Activated naive CD4-positive, alpha-beta T cell treated with anti-CD3 and anti-CD28 coated beads, Interleukin-2, amount 10 ng/mL, durations not matched to agents 7 days and 5 days (primary cell): ENCODE measurements at regions not wholly inside any gene's neighbourhood (a gene's known extent, or its start where the extent isn't known, plus 50 kb on each side); places are given as distances from the start of the nearest gene placed in this dataset.
"Not testable (repeated sequence)": the region's sequence is repeated elsewhere in the genome, so short reads cannot be mapped to it uniquely, and the experiment has no call there.

Experiments used
- CTCF ChIA-PET: fragments of 350-600 bp; sonication (Branson Sonifier 250); formaldehyde crosslinking; loops from one replicate; lab custom pipeline; 2021; ENCODE audit warnings: antibody characterized with exemption; lab: Charles Lee
- DNase-seq: peaks from one replicate; pipeline ENCODE4 v3.0.0-alpha.2; 2020
- H3K27ac Mint-ChIP-seq: one replicate; pipeline ENCODE4 v1.8.0; 2021; ENCODE audit warnings: mild to moderate bottlenecking, moderate library complexity, mixed read lengths
- H3K27me3 Mint-ChIP-seq: one replicate; pipeline ENCODE4 v1.8.0; 2021; ENCODE audit warnings: mild to moderate bottlenecking, mixed read lengths
- H3K36me3 Mint-ChIP-seq: one replicate; pipeline ENCODE4 v1.8.0; 2021; ENCODE audit warnings: mixed read lengths
- H3K4me1 Mint-ChIP-seq: one replicate; pipeline ENCODE4 v1.8.0; 2021; ENCODE audit warnings: mixed read lengths
- H3K4me3 Mint-ChIP-seq: one replicate; pipeline ENCODE4 v1.8.0; 2021; ENCODE audit warnings: mild to moderate bottlenecking, moderate library complexity, mixed read lengths
- H3K9me3 Mint-ChIP-seq: one replicate; pipeline ENCODE4 v1.8.0; 2021; ENCODE audit warnings: mixed read lengths

DNA sequence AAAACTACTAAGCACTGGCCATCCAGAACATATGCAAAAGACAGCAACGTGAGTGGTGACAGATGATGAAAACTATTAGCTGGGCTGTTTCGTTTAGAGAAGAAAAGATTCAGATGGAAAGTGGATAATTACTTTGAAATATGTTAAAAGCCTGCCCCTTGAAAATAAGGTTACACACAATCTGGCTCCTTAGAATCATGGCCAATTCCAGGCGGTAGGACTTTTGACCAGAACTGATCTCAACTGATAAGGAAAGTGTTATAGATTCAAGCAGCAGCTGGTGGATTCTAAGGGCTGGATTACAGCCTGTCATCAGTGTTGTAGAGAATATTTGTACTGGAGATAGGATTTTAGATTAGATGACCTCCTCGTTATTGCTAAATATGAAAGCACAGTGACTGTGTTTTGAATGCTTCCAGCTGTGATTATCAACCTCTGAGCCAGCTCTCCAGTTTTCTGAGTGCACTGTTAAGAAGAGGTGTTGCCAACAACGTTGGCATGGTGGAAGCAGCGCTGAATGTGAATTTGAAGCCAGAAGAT lies 75.1 kb downstream of the KBTBD2 start:
- DNase-seq: not testable (repeated sequence)

DNA sequence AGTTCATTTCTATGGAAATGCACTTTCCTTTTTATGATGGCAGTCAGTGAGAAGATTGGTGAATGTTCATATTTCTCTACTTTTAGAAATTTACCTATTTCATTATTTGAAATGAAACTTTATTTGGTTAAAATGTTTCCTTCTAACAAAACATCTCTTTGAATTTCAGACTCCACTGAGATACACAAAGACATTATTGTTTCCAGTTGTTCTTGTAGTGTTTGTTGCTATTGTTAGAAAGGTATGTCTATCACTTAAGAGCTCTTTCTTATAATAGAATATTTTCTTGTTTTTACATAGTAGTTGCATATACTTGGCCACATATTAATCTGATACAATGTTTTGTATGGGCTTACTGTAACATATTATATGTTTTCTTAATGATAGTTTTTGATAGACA lies 76.8 kb downstream of the KBTBD2 start:
- CTCF ChIA-PET, H3K4me3 Mint-ChIP-seq, H3K4me1 Mint-ChIP-seq, DNase-seq, H3K27ac Mint-ChIP-seq, H3K9me3 Mint-ChIP-seq, H3K27me3 Mint-ChIP-seq, H3K36me3 Mint-ChIP-seq: not testable (repeated sequence)

More for the DNA sequence above, 75.1 kb downstream of the KBTBD2 start:
- H3K9me3 Mint-ChIP-seq, H3K27ac Mint-ChIP-seq, H3K36me3 Mint-ChIP-seq, H3K4me1 Mint-ChIP-seq, H3K27me3 Mint-ChIP-seq, CTCF ChIA-PET, H3K4me3 Mint-ChIP-seq: not testable (repeated sequence)

DNA sequence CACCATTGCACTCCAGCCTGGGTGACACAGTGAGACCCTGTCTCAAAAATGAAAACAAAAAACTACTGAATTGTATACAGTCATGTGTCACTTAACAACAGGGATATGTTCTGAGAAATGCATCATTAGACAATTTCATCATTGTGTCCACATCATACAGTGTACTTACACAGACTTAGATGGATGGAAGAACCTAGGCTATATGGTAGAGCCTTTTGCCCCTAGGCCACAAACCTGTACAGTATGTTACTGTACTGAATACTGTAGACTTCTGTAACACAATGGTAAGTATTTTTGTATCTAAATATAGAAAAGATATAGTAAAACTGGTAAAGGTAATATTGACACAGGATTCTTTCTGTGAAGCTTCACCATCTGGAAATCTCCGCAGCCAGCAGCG lies 81.7 kb downstream of the KBTBD2 start:
- DNase-seq: no peak
- no peaks in the 10 kb centered on the region for H3K4me1 Mint-ChIP-seq
- no peaks in the 10 kb centered on the region for H3K9me3 Mint-ChIP-seq
- H3K4me3 Mint-ChIP-seq: no peak overlapping the region
- H3K36me3 Mint-ChIP-seq: no peaks in the 10 kb centered on the region
- CTCF ChIA-PET: no interaction called here
- peaks cover 3% of the 10 kb centered on the region for H3K27me3 Mint-ChIP-seq
- no peak overlapping the region for H3K27ac Mint-ChIP-seq

DNA sequence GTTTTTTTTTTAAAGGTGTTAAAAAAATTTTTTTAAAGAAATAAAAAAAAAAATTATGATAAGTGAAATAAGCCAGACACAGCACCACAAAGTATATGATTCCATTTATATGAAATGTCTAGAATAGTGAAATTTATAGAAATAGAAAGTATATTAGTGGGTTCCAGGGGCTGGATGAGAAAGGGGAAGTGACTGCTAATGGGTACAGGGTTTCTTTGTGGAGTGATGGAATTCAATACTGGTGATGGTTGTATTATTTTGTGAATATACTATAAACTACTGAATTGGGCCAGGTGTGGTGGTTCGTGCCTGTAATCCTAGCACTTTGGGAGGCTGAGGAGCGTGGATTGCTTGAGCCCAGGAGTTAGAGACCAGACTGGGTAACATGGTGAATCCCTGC lies 82.2 kb downstream of the KBTBD2 start:
- no peaks in the 10 kb centered on the region for H3K36me3 Mint-ChIP-seq
- no peak for DNase-seq
- peaks cover 3% of the 10 kb centered on the region for H3K27me3 Mint-ChIP-seq
- no peaks in the 10 kb centered on the region for H3K4me1 Mint-ChIP-seq
- no peak overlapping the region for H3K27ac Mint-ChIP-seq
- H3K9me3 Mint-ChIP-seq: no peaks in the 10 kb centered on the region
- H3K4me3 Mint-ChIP-seq: no peak overlapping the region
- CTCF ChIA-PET: no interaction called here

DNA sequence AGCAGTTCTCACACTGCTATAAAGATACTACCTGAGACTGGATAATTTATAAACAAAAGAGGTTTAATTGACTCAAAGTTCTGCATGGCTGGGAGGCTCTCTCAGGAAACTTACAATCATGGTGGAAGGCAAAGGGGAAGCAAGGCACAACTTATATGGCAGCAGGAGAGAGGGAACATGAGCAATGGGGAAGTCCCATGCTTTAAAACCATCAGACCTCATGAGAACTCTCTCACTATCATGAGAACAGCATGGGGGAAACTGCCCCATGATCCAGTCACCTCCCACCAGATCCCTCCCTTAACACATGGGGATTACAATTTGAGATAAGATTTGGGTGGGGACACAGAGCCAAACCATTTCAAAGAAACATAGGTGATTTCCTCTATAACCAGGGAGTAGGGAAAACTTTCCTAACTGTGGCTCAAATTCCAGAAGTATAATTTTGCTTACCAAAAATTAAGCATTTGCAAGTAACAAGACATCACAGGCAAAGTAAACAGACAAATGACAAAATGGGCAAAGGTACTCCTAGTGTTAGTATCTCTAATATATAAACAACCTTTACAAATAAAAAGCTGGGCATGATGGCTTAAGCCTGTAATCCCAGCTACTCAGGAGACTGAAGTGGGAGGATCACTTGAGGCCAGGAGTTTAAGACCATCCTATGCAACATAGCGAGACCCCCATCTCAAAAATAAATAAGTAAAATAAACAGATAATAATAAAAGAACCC lies 88.0 kb downstream of the KBTBD2 start:
- CTCF ChIA-PET: interaction anchor here (0.6 kb wide), 1 partner anchor 305 kb away, joined by 3 read pairs; no protein-coding TSS in a partner anchor
- Mint-ChIP-seq H3K4me3 (no peak overlapping the region), H3K4me1 (no peaks in the 10 kb centered on the region), H3K36me3 (no peaks in the 10 kb centered on the region), H3K27ac (no peak overlapping the region), H3K27me3 (peaks cover 3% of the 10 kb centered on the region), H3K9me3 (peaks cover 9% of the 10 kb centered on the region)
- DNase-seq: no peak

DNA sequence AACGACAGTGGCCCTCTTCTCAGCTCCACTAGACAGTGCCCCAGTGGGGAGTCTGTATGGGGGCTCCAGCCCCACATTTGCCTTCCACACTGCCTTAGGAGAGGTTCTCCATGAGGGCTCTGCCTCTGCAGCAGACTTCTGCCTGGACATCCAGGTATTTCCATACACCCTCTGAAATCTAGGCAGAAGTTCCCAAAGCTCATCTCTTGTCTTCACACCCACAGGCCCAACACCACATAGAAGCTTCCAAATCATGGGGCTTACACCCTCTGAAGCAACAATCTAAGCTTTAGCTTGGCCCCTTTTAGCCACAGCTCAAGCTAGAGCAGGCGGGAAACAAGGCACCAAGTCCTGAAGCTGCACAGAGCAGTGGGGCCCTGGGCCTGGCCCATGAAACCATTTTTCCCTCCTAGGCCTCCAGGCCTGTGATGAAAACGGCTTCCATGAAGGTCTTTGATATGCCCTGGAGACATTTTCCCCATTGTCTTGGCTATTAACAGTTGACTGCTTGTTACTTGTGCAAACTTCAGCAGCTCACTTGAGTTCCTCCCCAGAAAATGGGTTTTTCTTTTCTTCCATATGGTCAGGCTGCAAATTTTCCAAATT lies 89.2 kb downstream of the KBTBD2 start:
- DNase-seq: no peak
- H3K27ac Mint-ChIP-seq: no peak overlapping the region
- H3K4me1 Mint-ChIP-seq: no peaks in the 10 kb centered on the region
- CTCF ChIA-PET: interaction anchor here (0.9 kb wide), 1 partner anchor 305 kb away, joined by 3 read pairs; no protein-coding TSS in a partner anchor
- peaks cover 3% of the 10 kb centered on the region for H3K27me3 Mint-ChIP-seq
- no peaks in the 10 kb centered on the region for H3K36me3 Mint-ChIP-seq
- H3K4me3 Mint-ChIP-seq: no peak overlapping the region
- H3K9me3 Mint-ChIP-seq: peaks cover 9% of the 10 kb centered on the region

DNA sequence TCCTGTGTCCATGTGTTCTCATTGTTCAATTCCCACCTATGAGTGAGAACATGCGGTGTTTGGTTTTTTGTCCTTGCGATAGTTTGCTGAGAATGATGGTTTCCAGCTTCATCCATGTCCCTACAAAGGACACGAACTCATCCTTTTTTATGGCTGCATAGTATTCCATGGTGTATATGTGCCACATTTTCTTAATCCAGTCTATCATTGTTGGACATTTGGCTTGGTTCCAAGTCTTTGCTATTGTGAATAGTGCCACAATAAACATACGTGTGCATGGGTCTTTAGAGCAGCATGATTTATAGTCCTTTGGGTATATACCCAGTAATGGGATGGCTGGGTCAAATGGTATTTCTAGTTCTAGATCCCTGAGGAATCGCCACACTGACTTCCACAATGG lies 98.5 kb downstream of the KBTBD2 start:
- DNase-seq, H3K9me3 Mint-ChIP-seq, CTCF ChIA-PET, H3K36me3 Mint-ChIP-seq, H3K4me1 Mint-ChIP-seq, H3K27ac Mint-ChIP-seq, H3K4me3 Mint-ChIP-seq: not testable (repeated sequence)
- H3K27me3 Mint-ChIP-seq: peaks cover 12% of the 10 kb centered on the region

DNA sequence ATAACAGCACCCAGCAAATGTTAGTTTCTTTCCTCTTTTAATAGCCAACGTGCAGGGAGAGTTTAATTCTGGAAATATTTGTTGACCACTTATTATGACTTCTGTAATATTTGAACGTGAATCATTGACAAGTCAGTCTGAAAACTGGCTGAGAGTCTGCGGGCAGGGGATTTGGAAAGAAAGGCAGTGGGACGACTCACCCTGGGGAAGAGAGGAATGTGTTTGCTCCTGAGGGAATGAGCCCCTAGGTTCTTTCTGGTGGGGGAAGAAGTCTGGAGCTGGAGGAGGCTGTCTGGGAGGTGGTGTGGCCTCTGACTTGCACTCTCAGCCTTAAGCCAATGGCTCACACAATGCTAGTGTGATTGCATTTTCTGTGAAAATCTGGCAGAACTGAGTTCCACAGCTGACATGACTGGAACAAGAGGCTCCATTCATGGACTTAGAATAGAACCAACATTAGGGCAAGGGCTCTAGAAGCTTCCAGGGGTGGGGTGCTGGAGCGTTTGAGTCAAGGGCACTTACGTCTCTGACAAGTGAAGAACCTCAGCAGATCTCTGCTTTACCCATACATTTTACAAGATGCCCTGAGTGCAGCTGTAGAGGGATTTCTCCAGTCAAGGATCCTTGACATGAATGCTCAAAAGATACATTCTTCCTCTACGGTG lies 100.7 kb downstream of the KBTBD2 start:
- DNase-seq, H3K4me1 Mint-ChIP-seq, H3K9me3 Mint-ChIP-seq, H3K27ac Mint-ChIP-seq, CTCF ChIA-PET, H3K4me3 Mint-ChIP-seq, H3K36me3 Mint-ChIP-seq: not testable (repeated sequence)
- H3K27me3 Mint-ChIP-seq: peaks cover 12% of the 10 kb centered on the region

DNA sequence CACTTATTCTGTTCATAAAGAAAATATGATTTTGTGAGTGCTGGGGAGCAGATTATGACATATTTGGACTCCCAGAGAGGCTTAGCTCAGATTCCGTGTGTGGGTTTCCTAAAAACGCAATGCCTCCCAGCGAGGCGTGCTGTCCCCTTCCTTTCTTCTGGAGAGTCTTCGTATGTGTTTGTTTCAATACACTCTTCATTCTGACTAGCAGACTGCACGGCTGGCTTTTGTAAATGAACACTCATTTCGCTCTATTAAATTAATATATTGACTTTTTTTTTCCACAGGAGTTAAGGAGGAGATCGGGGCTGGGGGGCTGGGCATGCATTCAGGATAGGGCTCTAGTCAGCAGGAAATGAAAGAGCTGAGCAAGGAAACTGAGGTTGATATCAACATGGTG lies 102.3 kb downstream of the KBTBD2 start:
- H3K36me3 Mint-ChIP-seq, H3K4me3 Mint-ChIP-seq, H3K9me3 Mint-ChIP-seq, CTCF ChIA-PET, H3K27ac Mint-ChIP-seq, H3K4me1 Mint-ChIP-seq, DNase-seq: not testable (repeated sequence)
- peaks cover 16% of the 10 kb centered on the region for H3K27me3 Mint-ChIP-seq

DNA sequence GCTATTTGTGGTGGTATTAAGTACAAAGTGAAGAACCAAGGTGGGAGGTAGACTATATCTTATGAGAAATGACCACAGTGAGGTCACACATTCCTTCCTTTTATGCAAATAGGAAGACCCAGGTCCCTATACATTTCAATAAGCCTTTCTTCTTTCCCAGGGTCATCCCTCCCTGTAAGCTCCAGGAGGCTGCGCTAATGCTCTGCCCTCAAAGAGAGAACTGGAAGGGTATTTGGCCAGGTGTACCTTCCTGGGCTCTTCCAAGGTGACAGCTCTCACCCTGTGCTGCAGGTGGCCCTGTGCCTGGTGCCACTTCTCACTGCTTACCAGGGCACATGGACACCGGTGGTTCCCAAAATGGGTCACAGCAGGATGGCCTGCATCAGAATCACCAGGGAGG lies 103.4 kb downstream of the KBTBD2 start:
- H3K4me3 Mint-ChIP-seq, H3K27ac Mint-ChIP-seq, H3K4me1 Mint-ChIP-seq, H3K36me3 Mint-ChIP-seq, DNase-seq, CTCF ChIA-PET, H3K9me3 Mint-ChIP-seq: not testable (repeated sequence)
- H3K27me3 Mint-ChIP-seq: peaks cover 16% of the 10 kb centered on the region

DNA sequence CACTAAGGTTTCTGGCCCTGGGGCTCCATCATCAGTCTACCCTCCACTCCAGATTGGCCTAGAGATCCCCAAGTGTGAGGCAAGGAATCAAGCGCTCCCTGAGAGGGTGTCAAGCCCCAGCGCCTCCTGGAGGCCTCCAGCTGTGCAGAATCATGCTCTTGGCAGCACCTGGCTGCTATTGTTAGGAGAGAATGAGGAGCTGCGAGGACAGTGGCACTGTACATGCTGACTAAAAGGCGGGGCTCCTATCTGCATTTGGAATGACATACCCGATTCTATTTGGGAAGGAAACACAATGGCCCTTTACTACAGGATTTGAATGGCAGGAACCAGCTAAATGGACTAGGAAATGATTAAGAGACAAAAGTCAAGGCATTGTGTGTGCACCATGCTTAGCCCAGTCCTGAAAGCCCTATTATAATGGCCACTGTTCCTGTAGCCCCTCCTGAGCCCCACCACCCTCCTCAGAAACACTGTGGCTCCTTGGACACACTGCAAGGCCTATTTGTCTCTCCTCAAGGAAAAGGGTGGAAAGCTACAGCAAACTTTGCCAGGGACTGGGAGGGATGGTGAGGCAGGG lies 106.1 kb downstream of the KBTBD2 start:
- H3K27ac Mint-ChIP-seq, DNase-seq, H3K9me3 Mint-ChIP-seq, H3K4me1 Mint-ChIP-seq, H3K4me3 Mint-ChIP-seq, H3K36me3 Mint-ChIP-seq: not testable (repeated sequence)
- CTCF ChIA-PET: interaction anchor here (1.4 kb wide), 1 partner anchor 61 kb away, joined by 3 read pairs; no protein-coding TSS in a partner anchor
- H3K27me3 Mint-ChIP-seq: peaks cover 18% of the 10 kb centered on the region

DNA sequence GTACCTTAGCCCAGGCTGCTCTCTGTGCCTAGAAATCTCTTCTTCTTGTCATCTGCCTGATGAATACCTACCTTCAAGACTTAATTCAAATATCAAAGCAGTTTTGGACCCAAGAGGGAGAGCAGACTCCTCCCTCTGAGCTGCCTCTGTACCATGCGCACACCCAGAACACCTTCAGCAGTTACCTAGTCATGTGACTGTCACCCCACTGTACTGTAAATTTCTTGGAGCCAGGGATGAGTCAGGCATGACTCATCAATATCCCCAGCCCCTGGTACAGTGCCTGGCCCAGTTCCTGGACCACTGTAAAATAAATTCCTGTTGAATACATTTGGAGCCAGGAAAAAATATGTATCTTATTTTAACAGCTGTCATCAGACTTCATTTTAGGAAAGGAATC lies 111.7 kb downstream of the KBTBD2 start:
- H3K36me3 Mint-ChIP-seq, H3K27me3 Mint-ChIP-seq, H3K4me1 Mint-ChIP-seq, H3K9me3 Mint-ChIP-seq, DNase-seq, CTCF ChIA-PET, H3K4me3 Mint-ChIP-seq, H3K27ac Mint-ChIP-seq: not testable (repeated sequence)

DNA sequence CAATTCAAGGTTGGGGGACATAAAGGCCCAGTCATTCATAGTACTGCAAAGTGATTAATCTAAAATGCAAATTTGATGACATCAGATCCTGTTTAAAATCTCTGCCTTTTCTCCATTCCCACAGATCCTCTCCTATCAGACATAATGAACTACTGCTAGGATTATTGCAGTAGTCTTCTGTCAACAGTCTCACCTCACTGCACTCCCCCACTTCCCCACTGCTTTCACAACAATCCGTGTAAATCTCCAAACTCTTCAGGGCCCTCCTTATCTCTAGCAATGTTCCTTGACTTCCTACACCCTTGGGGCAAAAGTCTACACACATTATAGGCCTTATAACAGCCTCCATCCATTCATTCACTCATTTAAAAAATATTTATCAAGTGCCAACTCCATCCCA lies 112.4 kb downstream of the KBTBD2 start:
- no peaks in the 10 kb centered on the region for H3K4me1 Mint-ChIP-seq
- no peaks in the 10 kb centered on the region for H3K36me3 Mint-ChIP-seq
- no peaks in the 10 kb centered on the region for H3K9me3 Mint-ChIP-seq
- CTCF ChIA-PET: no interaction called here
- H3K27ac Mint-ChIP-seq: no peak overlapping the region
- DNase-seq: no peak
- H3K27me3 Mint-ChIP-seq: peaks cover 3% of the 10 kb centered on the region
- no peak overlapping the region for H3K4me3 Mint-ChIP-seq

DNA sequence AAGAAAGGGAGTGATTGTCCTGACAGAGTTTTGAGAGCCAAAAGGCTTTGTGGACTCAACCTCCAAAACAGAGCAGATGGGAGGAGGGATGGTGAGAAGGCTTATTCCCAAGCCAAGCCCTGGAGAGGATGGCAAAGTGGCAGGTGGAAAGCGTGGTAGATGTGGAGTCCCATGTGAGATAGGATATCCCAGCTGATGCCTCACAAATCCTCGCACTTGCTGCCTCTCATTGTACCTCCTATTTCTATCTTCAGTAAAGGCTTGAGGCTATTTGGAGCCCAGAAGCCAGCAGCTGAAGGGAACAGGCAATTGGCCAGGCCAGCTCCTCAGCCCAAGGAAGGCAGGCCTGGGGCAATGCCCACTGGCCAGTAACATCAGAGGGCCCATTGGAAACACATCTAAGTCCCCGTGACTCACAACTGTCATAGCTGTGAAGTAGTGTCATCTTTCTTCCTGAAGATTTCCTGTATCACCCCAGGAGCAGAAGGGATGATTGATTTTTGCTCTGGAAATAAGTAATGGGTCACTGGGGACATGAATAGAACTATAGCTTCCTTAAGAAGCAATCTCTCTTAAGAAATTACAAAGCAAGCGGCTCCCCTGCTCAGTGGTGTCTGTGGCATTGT lies 114.4 kb downstream of the KBTBD2 start:
- H3K4me3 Mint-ChIP-seq, H3K4me1 Mint-ChIP-seq, H3K36me3 Mint-ChIP-seq: not testable (repeated sequence)

More for the DNA sequence above, 114.4 kb downstream of the KBTBD2 start:
- H3K27me3 Mint-ChIP-seq, H3K27ac Mint-ChIP-seq, CTCF ChIA-PET, H3K9me3 Mint-ChIP-seq, DNase-seq: not testable (repeated sequence)
